ENCODE measurements at regions not wholly inside any gene's neighbourhood (a gene's known extent, or its start where the extent isn't known, plus 50 kb on each side); places are given as distances from the start of the nearest gene placed in this dataset.

DNA sequence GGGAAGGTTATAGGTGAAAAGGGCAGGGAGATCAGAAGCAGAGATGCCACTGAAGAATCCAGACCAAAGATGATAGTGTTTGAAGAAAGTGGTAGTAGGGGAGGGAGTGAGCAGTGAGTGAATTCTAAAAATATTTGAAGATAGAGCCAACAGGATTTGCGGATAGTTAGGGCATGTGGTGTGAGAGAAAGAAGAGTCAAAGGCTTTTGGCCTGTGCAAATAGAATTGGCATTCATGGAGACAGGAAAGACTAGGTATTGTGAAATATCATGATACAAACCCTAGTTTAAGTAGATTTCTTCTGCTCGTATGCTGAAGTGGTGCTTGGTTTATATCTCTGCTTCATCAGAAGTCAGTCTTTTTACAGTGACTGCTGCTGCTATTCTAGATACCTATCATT is 224.2 kb upstream of the CFAP20DC start:
- intact Hi-C loops (cut with micrococcal nuclease; ENCODE audit: unreplicated experiment): no loop called here
- H3K4me1 Mint-ChIP-seq (ENCODE audit: low read depth, unreplicated experiment): no peaks in the 10 kb centered on the region
- CTCF ChIA-PET: no interaction called here
- no peak overlapping the region for H3K27ac Mint-ChIP-seq (ENCODE audit: unreplicated experiment)
- TF ChIP-seq, protein P1, sequence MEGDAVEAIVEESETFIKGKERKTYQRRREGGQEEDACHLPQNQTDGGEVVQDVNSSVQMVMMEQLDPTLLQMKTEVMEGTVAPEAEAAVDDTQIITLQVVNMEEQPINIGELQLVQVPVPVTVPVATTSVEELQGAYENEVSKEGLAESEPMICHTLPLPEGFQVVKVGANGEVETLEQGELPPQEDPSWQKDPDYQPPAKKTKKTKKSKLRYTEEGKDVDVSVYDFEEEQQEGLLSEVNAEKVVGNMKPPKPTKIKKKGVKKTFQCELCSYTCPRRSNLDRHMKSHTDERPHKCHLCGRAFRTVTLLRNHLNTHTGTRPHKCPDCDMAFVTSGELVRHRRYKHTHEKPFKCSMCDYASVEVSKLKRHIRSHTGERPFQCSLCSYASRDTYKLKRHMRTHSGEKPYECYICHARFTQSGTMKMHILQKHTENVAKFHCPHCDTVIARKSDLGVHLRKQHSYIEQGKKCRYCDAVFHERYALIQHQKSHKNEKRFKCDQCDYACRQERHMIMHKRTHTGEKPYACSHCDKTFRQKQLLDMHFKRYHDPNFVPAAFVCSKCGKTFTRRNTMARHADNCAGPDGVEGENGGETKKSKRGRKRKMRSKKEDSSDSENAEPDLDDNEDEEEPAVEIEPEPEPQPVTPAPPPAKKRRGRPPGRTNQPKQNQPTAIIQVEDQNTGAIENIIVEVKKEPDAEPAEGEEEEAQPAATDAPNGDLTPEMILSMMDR (IDR thresholded peaks at IDR 0.05; ENCODE audit: unreplicated experiment): no peak
- H3K27me3 Mint-ChIP-seq (ENCODE audit: unreplicated experiment): no peaks in the 10 kb centered on the region
- no peak overlapping the region for H3K4me3 Mint-ChIP-seq (ENCODE audit: low read depth, unreplicated experiment)
- no peaks in the 10 kb centered on the region for H3K36me3 Mint-ChIP-seq (ENCODE audit: insufficient read depth, unreplicated experiment)
- no peak for DNase-seq
- no TSS peak for BruUV-seq (replicated peaks)
- no peaks in the 10 kb centered on the region for H3K9me3 Mint-ChIP-seq (ENCODE audit: low read depth, unreplicated experiment)

GRCh38 chr3:59271971-59272370 is 222.1 kb upstream of the CFAP20DC start:
- TF ChIP-seq, protein P1 (IDR thresholded peaks at IDR 0.05; ENCODE audit: unreplicated experiment): no peak
- no TSS peak for BruUV-seq (replicated peaks)
- Mint-ChIP-seq H3K36me3 (ENCODE audit: insufficient read depth, unreplicated experiment) (no peaks in the 10 kb centered on the region), H3K27me3 (ENCODE audit: unreplicated experiment) (no peaks in the 10 kb centered on the region), H3K9me3 (ENCODE audit: low read depth, unreplicated experiment) (no peaks in the 10 kb centered on the region), H3K4me1 (ENCODE audit: low read depth, unreplicated experiment) (no peaks in the 10 kb centered on the region), H3K27ac (ENCODE audit: unreplicated experiment) (no peak overlapping the region), H3K4me3 (ENCODE audit: low read depth, unreplicated experiment) (no peak overlapping the region)
- intact Hi-C loops (cut with micrococcal nuclease; ENCODE audit: unreplicated experiment): no loop called here
- CTCF ChIA-PET: no interaction called here
- DNase-seq: no peak

DNA sequence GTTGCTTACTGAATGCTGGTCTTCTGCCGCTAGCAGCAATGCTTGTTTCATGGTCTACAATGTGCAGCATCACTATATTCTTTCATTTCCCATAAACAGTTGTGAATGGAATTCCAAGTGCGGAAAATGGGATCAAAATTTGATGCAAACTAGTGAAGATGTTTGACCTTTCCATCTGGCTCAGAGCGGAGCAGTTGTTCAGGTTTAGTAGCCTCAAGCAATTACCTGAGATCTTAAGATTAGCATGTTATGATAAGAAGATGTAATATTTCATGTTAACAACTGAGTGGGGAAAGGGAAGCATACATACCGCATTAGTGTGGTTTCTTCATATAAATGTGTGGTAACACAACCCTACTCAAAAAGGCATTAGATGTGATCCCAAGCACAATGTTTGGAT is 221.1 kb upstream of the CFAP20DC start:
- Mint-ChIP-seq H3K4me1 (ENCODE audit: low read depth, unreplicated experiment) (no peaks in the 10 kb centered on the region), H3K27me3 (ENCODE audit: unreplicated experiment) (no peaks in the 10 kb centered on the region), H3K27ac (ENCODE audit: unreplicated experiment) (no peak overlapping the region), H3K9me3 (ENCODE audit: low read depth, unreplicated experiment) (no peaks in the 10 kb centered on the region), H3K36me3 (ENCODE audit: insufficient read depth, unreplicated experiment) (no peaks in the 10 kb centered on the region), H3K4me3 (ENCODE audit: low read depth, unreplicated experiment) (no peak overlapping the region)
- CTCF ChIA-PET: no interaction called here
- intact Hi-C loops (cut with micrococcal nuclease; ENCODE audit: unreplicated experiment): no loop called here
- TF ChIP-seq, protein P1 (IDR thresholded peaks at IDR 0.05; ENCODE audit: unreplicated experiment): no peak
- DNase-seq: no peak
- BruUV-seq (replicated peaks): no TSS peak

- H3K4me1 Mint-ChIP-seq (ENCODE audit: low read depth, unreplicated experiment): no peaks in the 10 kb centered on the region
- H3K9me3 Mint-ChIP-seq (ENCODE audit: low read depth, unreplicated experiment): no peaks in the 10 kb centered on the region
- H3K4me3 Mint-ChIP-seq (ENCODE audit: low read depth, unreplicated experiment): no peak overlapping the region
- intact Hi-C loops (cut with micrococcal nuclease; ENCODE audit: unreplicated experiment): no loop called here
- TF ChIP-seq, protein P1 (IDR thresholded peaks at IDR 0.05; ENCODE audit: unreplicated experiment): no peak
- H3K36me3 Mint-ChIP-seq (ENCODE audit: insufficient read depth, unreplicated experiment): no peaks in the 10 kb centered on the region
- no TSS peak for BruUV-seq (replicated peaks)
- no peak overlapping the region for H3K27ac Mint-ChIP-seq (ENCODE audit: unreplicated experiment)
- CTCF ChIA-PET: no interaction called here
- no peaks in the 10 kb centered on the region for H3K27me3 Mint-ChIP-seq (ENCODE audit: unreplicated experiment)
- no peak for DNase-seq
Observed at GRCh38 chr3:59270209-59270608, 220.4 kb upstream of the CFAP20DC start.

GRCh38 chr3:59268170-59268569 is 218.3 kb upstream of the CFAP20DC start:
- CTCF ChIA-PET: no interaction called here
- no TSS peak for BruUV-seq (replicated peaks)
- Mint-ChIP-seq H3K36me3 (ENCODE audit: insufficient read depth, unreplicated experiment) (no peaks in the 10 kb centered on the region), H3K27ac (ENCODE audit: unreplicated experiment) (no peak overlapping the region), H3K4me3 (ENCODE audit: low read depth, unreplicated experiment) (no peak overlapping the region), H3K4me1 (ENCODE audit: low read depth, unreplicated experiment) (no peaks in the 10 kb centered on the region), H3K27me3 (ENCODE audit: unreplicated experiment) (no peaks in the 10 kb centered on the region), H3K9me3 (ENCODE audit: low read depth, unreplicated experiment) (no peaks in the 10 kb centered on the region)
- intact Hi-C loops (cut with micrococcal nuclease; ENCODE audit: unreplicated experiment): no loop called here
- TF ChIP-seq, protein P1 (IDR thresholded peaks at IDR 0.05; ENCODE audit: unreplicated experiment): no peak
- no peak for DNase-seq

Data from Calu3 (cell line).